Mammary epithelial cell (primary cell): ENCODE measurements at regions not wholly inside any gene's neighbourhood (a gene's known extent, or its start where the extent isn't known, plus 50 kb on each side); places are given as distances from the start of the nearest gene placed in this dataset.

Experiments
- CTCF ChIP-seq, 2 donors: IDR thresholded peaks in 1 of 2; conservative IDR thresholded peaks in 1 of 2; 2 replicates each; pipeline ENCODE4 v1.5.1; 2011 to 2012; ENCODE audit warnings: inconsistent platforms in 2 of 2, low read length in 2 of 2, mild to moderate bottlenecking in 2 of 2, control low read depth in 1 of 2, low read depth in 1 of 2; ENCODE audit not compliant: insufficient read depth in 1 of 2; ENCODE audit errors: extremely low read depth in 1 of 2
- EZH2 ChIP-seq: IDR thresholded peaks from 2 replicates; pipeline ENCODE4 v1.6.1; 2012; ENCODE audit warnings: low read length, inconsistent platforms, borderline replicate concordance

- TF ChIP-seq CTCF (conservative IDR thresholded peaks at IDR 0.05 in 1 of 2, IDR thresholded peaks at IDR 0.05 in 1 of 2; ENCODE audit: extremely low read depth in 1 of 2, insufficient read depth in 1 of 2, low read depth in 1 of 2, low read length in 2 of 2), result no peak
- no peak for TF ChIP-seq EZH2
Observed at GRCh38 chr21:35838987-35839763, 221.2 kb downstream of the SETD4 start.
